Fibroblast of lung (primary cell): ENCODE measurements at regions not wholly inside any gene's neighbourhood (a gene's known extent, or its start where the extent isn't known, plus 50 kb on each side); places are given as distances from the start of the nearest gene placed in this dataset.

Experiments used
- EZH2 ChIP-seq: IDR thresholded peaks from 2 replicates; pipeline ENCODE4 v1.5.1; 2012; ENCODE audit warnings: low read length, control low read depth, mild to moderate bottlenecking; ENCODE audit errors: missing control alignments
- TF ChIP-seq, protein P1 (sequence below), 2 donors: IDR thresholded peaks in 1 of 2; conservative IDR thresholded peaks in 1 of 2; 1 replicate in 1 of 2; 2 replicates in 1 of 2; pipeline ENCODE4 v1.5.1; 2011 to 2012; ENCODE audit warnings: low read length in 2 of 2, control low read depth in 1 of 2, inconsistent platforms in 1 of 2, low read depth in 1 of 2, mild to moderate bottlenecking in 1 of 2

DNA sequence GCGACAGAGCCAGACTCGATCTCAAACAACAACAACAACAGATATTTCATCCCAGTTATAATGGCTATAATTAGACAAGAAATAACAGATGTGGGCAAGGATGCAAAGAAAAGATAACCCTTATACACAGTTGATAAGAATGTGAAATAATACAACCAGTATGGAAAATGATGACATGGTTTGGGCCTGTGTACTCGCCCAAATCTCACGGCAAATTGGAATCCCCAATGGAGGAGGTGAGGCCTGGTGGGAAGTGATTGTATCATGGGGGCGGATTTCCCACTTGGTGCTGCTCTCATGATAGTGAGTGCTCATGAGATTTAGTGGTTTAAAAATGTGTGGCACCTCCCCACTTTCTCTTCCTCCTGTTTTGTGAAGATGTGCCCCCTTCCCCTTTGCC, 104.1 kb downstream of the C11orf87 start:
- TF ChIP-seq EZH2: no peak
- TF ChIP-seq, protein P1, sequence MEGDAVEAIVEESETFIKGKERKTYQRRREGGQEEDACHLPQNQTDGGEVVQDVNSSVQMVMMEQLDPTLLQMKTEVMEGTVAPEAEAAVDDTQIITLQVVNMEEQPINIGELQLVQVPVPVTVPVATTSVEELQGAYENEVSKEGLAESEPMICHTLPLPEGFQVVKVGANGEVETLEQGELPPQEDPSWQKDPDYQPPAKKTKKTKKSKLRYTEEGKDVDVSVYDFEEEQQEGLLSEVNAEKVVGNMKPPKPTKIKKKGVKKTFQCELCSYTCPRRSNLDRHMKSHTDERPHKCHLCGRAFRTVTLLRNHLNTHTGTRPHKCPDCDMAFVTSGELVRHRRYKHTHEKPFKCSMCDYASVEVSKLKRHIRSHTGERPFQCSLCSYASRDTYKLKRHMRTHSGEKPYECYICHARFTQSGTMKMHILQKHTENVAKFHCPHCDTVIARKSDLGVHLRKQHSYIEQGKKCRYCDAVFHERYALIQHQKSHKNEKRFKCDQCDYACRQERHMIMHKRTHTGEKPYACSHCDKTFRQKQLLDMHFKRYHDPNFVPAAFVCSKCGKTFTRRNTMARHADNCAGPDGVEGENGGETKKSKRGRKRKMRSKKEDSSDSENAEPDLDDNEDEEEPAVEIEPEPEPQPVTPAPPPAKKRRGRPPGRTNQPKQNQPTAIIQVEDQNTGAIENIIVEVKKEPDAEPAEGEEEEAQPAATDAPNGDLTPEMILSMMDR (conservative IDR thresholded peaks at IDR 0.05 in 1 of 2, IDR thresholded peaks at IDR 0.05 in 1 of 2; ENCODE audit: low read depth in 1 of 2, low read length in 2 of 2): no peak
